PC-3 (cell line): ENCODE measurements at regions not wholly inside any gene's neighbourhood (a gene's known extent, or its start where the extent isn't known, plus 50 kb on each side); places are given as distances from the start of the nearest gene placed in this dataset.
"Not testable (repeated sequence)": the region's sequence is repeated elsewhere in the genome, so short reads cannot be mapped to it uniquely, and the experiment has no call there.

Experiments
- ATAC-seq: fragments of 200-7000 bp; cut with Tn5 transposase; 2 replicates; pipeline ENCODE4 v1.9.1; 2020; ENCODE audit warnings: mild to moderate bottlenecking, moderate library complexity
- BruUV-seq: library from RNA; stranded (reverse); fragments of 400-500 nt; replicated peaks from 2 replicates; lab custom pipeline; 2021; lab: Mats Ljungman, UMichigan
- CTCF ChIA-PET: fragments of 300-600 bp; sonication (Branson Sonifier 250); formaldehyde crosslinking; loops from one replicate; lab custom pipeline; 2022; ENCODE audit warnings: antibody characterized with exemption; lab: Charles Lee
- POLR2A ChIA-PET: fragments of 300-600 bp; sonication (Branson Sonifier 250); formaldehyde crosslinking; loops from one replicate; lab custom pipeline; 2022; ENCODE audit warnings: antibody characterized with exemption; ENCODE audit not compliant: unreplicated experiment; lab: Charles Lee
- DNase-seq: peaks from one replicate; pipeline ENCODE4 v3.0.0-alpha.2; 2015
- H2AFZ ChIP-seq: fragments of 300-600 bp; sonication (generic); 2 replicates; pipeline ENCODE4 v1.6.0; 2016; ENCODE audit warnings: antibody characterized with exemption, low read length
- H3F3A ChIP-seq: fragments of 300-600 bp; sonication (generic); one replicate; pipeline ENCODE4 v1.6.0; 2017; ENCODE audit warnings: antibody characterized with exemption, low read length, control low read depth, mild to moderate bottlenecking; ENCODE audit not compliant: unreplicated experiment
- H3K27ac ChIP-seq: fragments of 300-600 bp; sonication (generic); 2 replicates; pipeline ENCODE4 v1.5.1; 2016; ENCODE audit warnings: mild to moderate bottlenecking, low read length
- H3K27me3 ChIP-seq: fragments of 300-600 bp; sonication (generic); 2 replicates; pipeline ENCODE4 v1.6.1; 2016; ENCODE audit warnings: low read length, mixed read lengths
- H3K36me3 ChIP-seq: fragments of 300-600 bp; sonication (generic); 2 replicates; pipeline ENCODE4 v1.6.1; 2016; ENCODE audit warnings: low read depth, mixed run types, low read length, mixed read lengths
- H3K4me1 ChIP-seq: fragments of 300-600 bp; sonication (generic); 2 replicates; pipeline ENCODE4 v1.5.1; 2016; ENCODE audit warnings: low read length; ENCODE audit not compliant: insufficient read depth
- H3K4me2 ChIP-seq: fragments of 300-600 bp; sonication (generic); 2 replicates; pipeline ENCODE4 v1.6.0; 2016; ENCODE audit warnings: low read length
- H3K4me3 ChIP-seq: fragments of 300-600 bp; sonication (generic); 2 replicates; pipeline ENCODE4 v1.5.1; 2016; ENCODE audit warnings: mild to moderate bottlenecking, low read length, mixed read lengths
- H3K79me2 ChIP-seq: fragments of 300-600 bp; sonication (generic); 2 replicates; pipeline ENCODE4 v1.6.1; 2017; ENCODE audit warnings: low read length, mixed read lengths
- H3K9ac ChIP-seq: fragments of 300-600 bp; sonication (generic); 2 replicates; pipeline ENCODE4 v1.6.0; 2016; ENCODE audit warnings: mild to moderate bottlenecking, low read length
- H3K9me2 ChIP-seq: fragments of 300-600 bp; sonication (generic); replicated peaks from 2 replicates; pipeline ENCODE4 v1.6.1; 2016; ENCODE audit warnings: mixed run types, low read length, mixed read lengths
- H3K9me3 ChIP-seq: fragments of 300-600 bp; sonication (generic); 2 replicates; pipeline ENCODE4 v1.6.1; 2016; ENCODE audit warnings: low read length, mixed read lengths
- H4K20me1 ChIP-seq: fragments of 300-600 bp; sonication (generic); 2 replicates; pipeline ENCODE4 v1.6.1; 2016; ENCODE audit warnings: low read length, mixed read lengths
- EZH2 ChIP-seq: fragments of 300-600 bp; sonication (generic); IDR thresholded peaks from one replicate; pipeline ENCODE4 v1.6.1; 2017; ENCODE audit warnings: antibody characterized with exemption, mild to moderate bottlenecking, low read length; ENCODE audit not compliant: unreplicated experiment
- EZH2phosphoT487 ChIP-seq: fragments of 300-600 bp; sonication (generic); IDR thresholded peaks from 2 replicates; pipeline ENCODE4 v1.6.1; 2018; ENCODE audit warnings: mild to moderate bottlenecking, antibody characterized with exemption, low read length, borderline replicate concordance
- intact Hi-C: fragments of 100-400 bp; cut with micrococcal nuclease; formaldehyde crosslinking; loops from 2 replicates; pipeline ENCODE4 v1.9.0; 2023
- TF ChIP-seq, protein P1 (sequence below): fragments of 300-600 bp; sonication (generic); conservative IDR thresholded peaks from 2 replicates; pipeline ENCODE4 v1.5.1; 2017; ENCODE audit warnings: antibody characterized with exemption, low read depth, mild to moderate bottlenecking, low read length

DNA sequence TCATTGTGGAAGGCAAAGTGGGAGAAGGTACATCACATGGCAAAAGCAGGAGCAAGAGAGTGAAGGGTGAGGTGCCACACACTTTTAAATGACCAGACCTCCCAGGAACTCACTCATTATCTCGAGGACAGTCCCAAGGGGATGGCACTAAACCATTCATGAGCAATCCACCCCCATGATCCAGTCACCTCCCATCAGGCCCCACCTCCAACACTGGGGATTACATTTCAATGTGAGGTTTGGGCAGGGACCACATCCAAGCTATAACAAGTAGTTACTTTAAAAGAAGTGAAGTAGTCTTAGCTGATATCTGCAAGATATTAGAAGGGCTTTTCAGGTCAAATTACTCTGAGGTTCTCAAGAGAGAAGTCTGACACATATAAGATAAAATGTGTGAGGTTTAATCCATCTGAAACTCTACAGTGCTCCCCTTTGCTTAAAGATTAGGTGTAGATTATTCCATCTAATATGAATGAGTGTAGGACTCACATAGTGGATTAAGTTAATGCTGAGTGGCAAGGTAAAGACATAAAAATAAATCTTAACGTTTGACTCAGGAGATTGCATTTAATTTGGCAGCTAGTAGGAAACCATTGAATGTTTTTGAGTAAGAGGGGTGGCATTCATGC is 130.8 kb downstream of the TMX1 start:
- no TSS peak for BruUV-seq

DNA sequence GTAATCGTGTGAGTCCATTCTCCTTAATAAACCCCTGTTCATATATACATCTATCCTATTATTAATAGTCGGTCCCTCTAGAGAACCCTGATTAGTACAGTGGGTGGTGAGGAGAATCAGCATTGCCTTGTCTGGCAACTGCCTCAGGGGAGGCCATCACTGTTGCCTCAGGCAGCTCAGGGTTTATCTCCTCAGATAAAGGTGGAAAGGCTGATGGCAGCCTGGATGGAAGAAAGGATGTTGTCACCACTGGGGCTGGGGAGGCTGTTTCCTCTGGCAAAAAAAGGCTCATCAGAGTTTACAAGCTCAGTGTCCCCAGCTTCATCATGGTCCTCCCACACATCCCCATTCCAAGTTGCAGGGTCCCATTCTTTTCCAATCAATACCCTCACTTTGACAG is 137.1 kb downstream of the TMX1 start:
- H3K4me2 ChIP-seq, intact Hi-C loops, ATAC-seq, H3K9me3 ChIP-seq, POLR2A ChIA-PET, H3K27ac ChIP-seq, H3K4me3 ChIP-seq, CTCF ChIA-PET, H3K36me3 ChIP-seq, BruUV-seq, H3K9me2 ChIP-seq, H2AFZ ChIP-seq, H3K79me2 ChIP-seq, H4K20me1 ChIP-seq, H3F3A ChIP-seq, H3K4me1 ChIP-seq, H3K9ac ChIP-seq, DNase-seq, H3K27me3 ChIP-seq: not testable (repeated sequence)

More for the DNA sequence above, 130.8 kb downstream of the TMX1 start:
- Histone ChIP-seq H3K9me3 (no peaks in the 10 kb centered on the region), H3F3A (no peaks in the 10 kb centered on the region), H3K4me3 (no peak overlapping the region), H3K79me2 (no peaks in the 10 kb centered on the region), H3K27ac (peak overlapping the region; percentile 21), H3K9me2 (no peaks in the 10 kb centered on the region), H3K9ac (0 out of 2 replicates have a peak overlapping the region, but pooled peaks have one; percentile 6), H3K36me3 (no peaks in the 10 kb centered on the region), H3K4me2 (no peak overlapping the region), H3K4me1 (peaks cover 24% of the 10 kb centered on the region), H4K20me1 (no peaks in the 10 kb centered on the region), H3K27me3 (no peaks in the 10 kb centered on the region), H2AFZ (peak overlapping the region; percentile 30; the same call in 1 of the 2 replicates)
- TF ChIP-seq EZH2phosphoT487 = no peak
- TF ChIP-seq EZH2 = no peak
- TF ChIP-seq, protein P1, sequence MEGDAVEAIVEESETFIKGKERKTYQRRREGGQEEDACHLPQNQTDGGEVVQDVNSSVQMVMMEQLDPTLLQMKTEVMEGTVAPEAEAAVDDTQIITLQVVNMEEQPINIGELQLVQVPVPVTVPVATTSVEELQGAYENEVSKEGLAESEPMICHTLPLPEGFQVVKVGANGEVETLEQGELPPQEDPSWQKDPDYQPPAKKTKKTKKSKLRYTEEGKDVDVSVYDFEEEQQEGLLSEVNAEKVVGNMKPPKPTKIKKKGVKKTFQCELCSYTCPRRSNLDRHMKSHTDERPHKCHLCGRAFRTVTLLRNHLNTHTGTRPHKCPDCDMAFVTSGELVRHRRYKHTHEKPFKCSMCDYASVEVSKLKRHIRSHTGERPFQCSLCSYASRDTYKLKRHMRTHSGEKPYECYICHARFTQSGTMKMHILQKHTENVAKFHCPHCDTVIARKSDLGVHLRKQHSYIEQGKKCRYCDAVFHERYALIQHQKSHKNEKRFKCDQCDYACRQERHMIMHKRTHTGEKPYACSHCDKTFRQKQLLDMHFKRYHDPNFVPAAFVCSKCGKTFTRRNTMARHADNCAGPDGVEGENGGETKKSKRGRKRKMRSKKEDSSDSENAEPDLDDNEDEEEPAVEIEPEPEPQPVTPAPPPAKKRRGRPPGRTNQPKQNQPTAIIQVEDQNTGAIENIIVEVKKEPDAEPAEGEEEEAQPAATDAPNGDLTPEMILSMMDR = no peak
- DNase-seq = peak; percentile 34
- CTCF ChIA-PET = interaction anchor here (0.7 to 1.0 kb wide), 2 partner anchors 405 to 409 kb away, joined by 3 to 8 read pairs; no protein-coding TSS in a partner anchor
- ATAC-seq = peak; percentile 39
- intact Hi-C loops = no loop called here
- POLR2A ChIA-PET = no interaction called here

DNA sequence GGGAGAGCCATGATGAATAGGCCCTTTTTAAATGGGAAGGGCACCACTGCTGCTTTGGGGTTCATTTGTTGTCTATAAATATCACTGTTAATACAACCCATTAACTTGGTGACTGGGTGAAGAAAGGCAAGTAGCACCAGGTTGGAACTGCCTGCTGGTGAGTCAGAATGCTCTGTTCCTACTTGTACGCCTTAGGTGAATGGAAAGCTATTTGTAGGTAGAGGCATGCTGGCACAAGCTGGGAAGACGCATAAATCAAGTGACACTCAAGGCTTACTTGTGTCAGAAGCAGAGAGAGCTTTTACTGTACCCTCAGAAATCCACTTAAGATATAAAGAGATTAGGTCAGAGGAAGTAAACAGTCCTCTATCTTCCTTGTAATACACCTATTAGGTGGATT is 142.5 kb downstream of the TMX1 start:
- no peaks in the 10 kb centered on the region for H3K27me3 ChIP-seq
- no peaks in the 10 kb centered on the region for H3K36me3 ChIP-seq
- TF ChIP-seq EZH2phosphoT487 (no peak), EZH2 (no peak)
- TF ChIP-seq, protein P1 = no peak
- ChIA-PET CTCF (no interaction called here), POLR2A (no interaction called here)
- no peak overlapping the region for H3K27ac ChIP-seq
- H3K4me1 ChIP-seq = no peaks in the 10 kb centered on the region
- intact Hi-C loops = no loop called here
- no peak overlapping the region for H3K9ac ChIP-seq
- no TSS peak for BruUV-seq
- no peaks in the 10 kb centered on the region for H3K9me2 ChIP-seq
- no peak overlapping the region for H3K4me2 ChIP-seq
- no peak overlapping the region for H3K4me3 ChIP-seq
- DNase-seq = no peak
- no peak overlapping the region for H2AFZ ChIP-seq
- peak; percentile 61 for ATAC-seq
- no peaks in the 10 kb centered on the region for H4K20me1 ChIP-seq
- no peaks in the 10 kb centered on the region for H3K9me3 ChIP-seq
- H3K79me2 ChIP-seq = no peaks in the 10 kb centered on the region
- H3F3A ChIP-seq = no peaks in the 10 kb centered on the region
